HG02763 (cell line): ENCODE measurements at regions not wholly inside any gene's neighbourhood (a gene's known extent, or its start where the extent isn't known, plus 50 kb on each side); places are given as distances from the start of the nearest gene placed in this dataset.
A peak's percentile ranks its signal among the peaks of the same experiment; 100 is the strongest.

Experiments used
- ATAC-seq: cut with Tn5 transposase; IDR thresholded peaks from one replicate; pipeline ENCODE4 v1.9.1; 2021; ENCODE audit warnings: mild to moderate bottlenecking, moderate library complexity; ENCODE audit not compliant: unreplicated experiment

DNA sequence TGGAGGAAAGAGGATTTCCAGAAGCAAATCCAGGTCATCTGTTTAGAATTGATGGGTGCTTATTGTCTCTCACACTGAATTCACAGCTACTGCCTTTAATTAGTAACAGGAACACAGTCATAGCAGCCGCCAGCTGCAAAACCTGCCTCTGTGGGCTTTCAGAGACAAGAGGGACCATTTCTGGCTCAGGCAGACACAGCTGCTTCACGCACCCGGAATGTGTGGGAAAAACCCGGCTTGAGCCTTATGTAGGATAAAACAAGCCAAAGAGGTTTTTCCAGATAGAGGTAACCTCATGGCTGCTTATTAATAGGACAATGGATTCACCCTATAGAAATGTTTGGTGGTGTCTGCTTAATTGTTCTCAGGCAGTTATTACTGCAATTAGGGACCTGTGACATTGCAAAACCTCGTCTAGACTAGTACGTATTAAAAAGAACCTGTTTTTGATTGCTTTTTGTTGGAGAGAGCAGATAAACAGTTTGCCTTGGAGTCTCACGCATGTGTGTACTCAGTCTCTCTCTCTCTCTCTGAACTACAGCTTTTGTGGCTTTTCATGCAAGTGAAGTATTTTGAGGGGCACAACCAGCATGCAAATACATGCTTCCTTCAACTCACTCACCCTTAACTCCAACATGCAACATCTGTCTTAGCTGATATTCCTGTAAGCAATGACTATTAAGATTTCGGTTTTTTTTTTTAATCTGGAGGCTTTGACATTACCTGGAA lies 302.7 kb downstream of the PLK2 start:
- ATAC-seq: peak; percentile 61

DNA sequence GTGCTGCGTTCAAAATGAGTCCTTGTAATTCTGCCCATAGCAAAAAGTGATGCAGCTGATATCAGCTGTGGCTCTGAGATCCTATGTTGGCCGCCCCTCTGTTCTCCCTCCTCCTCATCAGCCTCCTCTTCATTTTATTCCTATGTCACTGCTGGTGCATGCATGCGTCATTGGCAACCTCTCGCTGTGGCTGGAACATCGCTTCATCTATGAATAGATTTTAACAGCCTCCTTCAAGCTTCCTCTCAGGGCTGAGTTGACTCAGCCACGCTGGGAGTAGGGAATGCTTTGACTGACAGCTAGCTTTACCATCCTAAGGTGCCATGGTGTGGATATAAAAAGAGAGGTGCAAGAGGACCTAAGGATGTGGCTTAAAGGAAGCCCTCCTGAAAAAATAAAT lies 303.5 kb downstream of the PLK2 start:
- ATAC-seq: no peak

DNA sequence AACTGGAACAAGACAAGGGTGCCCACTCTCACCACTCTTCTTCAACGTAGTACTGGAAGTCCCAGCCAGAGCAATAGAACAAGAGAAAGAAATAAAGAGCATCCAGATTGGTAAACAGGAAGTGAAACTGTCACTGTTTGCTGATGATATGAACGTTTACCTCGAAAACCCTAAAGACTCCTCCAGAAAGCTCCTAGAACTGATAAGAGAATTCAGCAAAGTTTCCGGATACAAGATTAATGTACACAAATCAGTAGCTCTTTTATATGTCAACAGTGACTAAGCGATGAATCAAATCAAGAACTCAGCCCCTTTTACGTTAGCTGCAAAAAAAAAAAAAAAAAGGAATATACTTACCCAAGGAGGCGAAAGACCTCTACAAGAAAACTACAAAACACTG lies 306.6 kb downstream of the PLK2 start:
- no peak for ATAC-seq

DNA sequence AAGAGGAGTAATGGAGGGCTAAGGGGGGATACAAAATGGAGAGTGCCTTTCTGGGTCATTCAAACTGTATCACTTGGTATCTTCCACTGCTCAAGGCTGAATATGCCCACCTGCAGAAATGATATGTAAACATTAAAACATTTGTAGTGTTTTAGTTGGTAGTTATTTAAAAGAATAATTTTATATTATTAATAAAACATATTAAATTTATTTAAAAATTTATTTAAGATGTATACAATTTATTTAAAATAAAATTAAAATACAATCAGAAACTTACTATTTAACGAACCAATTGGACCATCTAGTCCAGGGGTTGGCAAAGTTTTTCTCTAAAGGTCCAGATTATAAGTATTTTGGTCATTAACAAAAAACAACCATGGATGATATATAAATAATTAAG lies 308.5 kb downstream of the PLK2 start:
- ATAC-seq: no peak

DNA sequence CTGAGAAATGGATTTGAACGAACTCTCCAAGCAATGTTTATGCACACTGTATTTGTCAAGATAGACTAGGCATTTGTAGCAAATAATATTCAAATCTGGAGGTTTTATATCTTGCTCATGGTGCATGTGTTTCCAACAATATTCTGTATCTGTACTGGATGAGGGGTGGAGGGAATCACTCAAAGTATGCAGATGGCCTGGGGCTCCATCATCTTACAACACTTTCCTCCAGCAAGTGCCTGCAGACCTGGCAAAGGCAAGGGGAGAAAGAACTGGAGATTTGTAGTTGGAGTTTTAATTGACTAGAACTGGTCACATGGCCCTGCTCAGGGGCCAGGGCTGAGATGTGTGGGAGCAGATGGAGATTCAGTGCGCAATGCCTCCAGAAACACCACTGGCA lies 309.0 kb downstream of the PLK2 start:
- ATAC-seq: no peak

DNA sequence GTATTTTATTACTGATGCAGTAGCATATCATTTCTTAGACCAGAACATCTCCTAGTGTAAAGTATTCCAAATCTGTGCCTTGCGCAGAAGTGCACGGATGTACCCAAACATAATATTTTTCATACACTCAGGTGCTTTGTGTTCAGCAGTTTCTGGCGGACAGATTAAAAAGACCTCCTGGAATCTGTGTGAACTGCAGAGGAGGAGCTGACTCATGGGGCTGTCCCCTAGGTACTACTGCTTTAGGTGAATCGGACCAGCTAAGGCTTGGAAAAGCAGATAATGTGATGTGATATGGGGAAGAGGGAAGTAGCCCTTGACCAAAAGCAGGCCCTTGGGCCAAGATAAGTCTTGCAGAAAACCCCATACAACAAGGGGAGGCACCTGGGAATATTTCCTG lies 310.1 kb downstream of the PLK2 start:
- no peak for ATAC-seq

DNA sequence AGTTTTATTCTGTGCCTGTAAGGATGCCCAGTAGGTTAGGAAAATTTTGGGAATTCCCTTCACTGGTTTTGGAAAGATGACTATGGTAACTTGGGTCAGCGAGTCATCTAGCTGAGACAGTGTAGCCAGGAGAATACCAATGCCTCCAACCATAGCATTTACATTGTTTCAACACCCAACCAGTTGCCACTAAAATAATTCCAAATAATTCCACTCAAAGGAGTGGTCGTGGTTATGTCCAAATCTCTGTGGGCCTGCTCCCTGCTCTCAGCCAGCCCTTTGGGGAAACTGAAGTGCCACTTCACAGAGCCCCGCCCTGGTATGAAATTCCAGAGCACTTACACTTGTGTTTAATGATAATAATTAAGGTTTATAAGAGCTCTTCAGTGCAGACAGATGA lies 310.5 kb downstream of the PLK2 start:
- no peak for ATAC-seq

DNA sequence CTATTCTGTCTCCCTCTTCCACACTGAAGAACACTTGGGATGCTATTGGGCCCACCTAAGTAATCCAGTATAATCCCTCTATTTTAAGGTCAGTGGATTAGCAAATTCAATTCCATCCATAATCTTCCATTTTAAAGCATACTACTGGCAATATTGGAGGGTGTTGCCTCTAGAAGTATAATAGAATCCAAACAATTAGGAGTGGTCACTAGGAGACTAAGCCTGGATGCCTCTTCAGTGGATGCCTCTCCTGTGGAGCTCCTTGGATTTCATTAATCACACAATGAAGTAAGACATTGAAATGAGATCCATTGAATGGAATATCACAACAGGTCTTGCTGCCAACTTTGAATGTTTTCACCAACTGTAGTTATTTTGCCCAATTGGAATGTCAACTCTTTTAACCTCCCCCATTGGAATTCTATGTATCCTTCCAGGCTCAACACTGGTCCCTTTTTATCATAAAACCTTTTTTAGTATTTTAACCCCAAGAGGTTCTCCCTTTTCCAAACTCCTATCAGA lies 311.6 kb downstream of the PLK2 start:
- no peak for ATAC-seq

DNA sequence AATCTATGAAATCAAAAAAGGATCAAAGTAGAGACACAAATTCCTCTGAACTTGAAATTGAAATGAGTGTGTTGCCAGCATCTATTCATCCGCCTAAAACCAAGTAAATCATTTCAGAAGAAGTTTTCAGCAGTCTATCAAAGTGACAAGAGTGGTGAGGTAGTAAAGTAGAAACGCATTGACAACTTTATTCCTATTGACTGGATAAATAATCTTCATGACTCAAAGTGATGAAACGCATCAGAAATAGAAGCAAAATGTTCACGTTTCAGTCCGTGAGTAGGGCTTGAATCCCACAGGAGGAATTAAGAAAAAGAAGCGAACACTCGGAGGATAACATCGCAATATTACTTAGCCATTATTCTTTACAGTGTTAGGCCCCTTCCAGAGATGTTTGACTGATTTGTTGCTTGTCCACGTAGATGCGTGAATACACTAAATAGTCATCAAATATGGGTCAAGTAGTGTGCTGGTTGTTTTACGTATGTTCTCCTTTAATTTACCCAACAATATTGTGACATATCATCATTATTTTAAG lies 314.4 kb downstream of the PLK2 start:
- no peak for ATAC-seq

DNA sequence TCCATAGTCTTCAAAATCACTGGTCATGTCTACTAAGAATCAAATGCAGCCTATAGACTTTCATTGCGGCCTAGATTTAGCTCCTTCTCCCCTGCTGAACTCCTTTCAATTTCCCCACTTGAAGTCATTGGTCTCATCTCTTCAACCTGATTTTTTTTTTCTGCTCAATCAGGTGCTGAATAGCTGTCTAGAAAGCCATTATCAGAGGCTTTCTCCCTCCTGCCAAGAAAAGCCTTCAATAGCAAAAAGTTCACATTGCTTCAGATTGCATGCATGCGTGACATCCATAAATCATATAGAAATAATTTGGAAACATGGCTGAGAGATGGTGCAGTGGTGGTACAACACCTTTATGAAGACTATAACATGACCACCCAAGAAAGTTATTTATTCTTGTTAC lies 316.2 kb downstream of the PLK2 start:
- ATAC-seq: no peak

DNA sequence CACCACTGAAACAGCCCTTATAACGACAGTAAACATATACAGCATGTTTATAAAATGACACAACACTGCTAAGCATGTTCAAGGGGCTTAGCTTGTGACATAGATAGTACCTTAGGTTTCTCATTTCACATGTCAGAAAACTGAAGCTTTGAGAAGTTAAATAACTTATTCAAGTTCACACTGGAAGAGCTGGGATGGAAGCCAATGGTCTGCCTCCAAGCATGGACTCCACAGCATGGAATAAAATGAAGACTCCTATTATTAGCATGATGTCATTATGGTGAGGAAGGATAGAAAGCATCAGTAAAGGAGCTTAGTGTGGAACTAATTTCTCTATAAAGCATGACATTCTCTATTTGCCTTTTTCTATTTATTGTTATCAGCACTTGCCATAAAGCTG lies 316.7 kb downstream of the PLK2 start:
- ATAC-seq: no peak

DNA sequence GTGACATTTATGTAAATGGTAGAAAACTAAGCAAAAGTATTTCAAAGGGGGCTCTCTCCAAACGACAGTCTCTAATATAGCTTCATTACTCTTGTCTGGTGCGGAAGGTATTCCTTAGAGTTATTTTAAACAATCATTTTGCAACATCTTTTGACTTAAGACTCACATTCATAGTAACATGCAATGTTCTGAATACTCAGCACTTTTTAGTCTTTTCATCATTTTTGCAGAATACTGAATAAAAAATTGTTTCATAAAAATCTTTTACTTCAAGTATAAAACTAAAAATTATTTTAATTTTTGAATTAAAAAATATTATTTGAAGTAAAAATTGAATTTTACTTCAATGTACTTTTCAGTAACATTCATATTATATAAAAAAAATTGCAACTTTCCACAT lies 321.1 kb downstream of the PLK2 start:
- ATAC-seq: no peak

DNA sequence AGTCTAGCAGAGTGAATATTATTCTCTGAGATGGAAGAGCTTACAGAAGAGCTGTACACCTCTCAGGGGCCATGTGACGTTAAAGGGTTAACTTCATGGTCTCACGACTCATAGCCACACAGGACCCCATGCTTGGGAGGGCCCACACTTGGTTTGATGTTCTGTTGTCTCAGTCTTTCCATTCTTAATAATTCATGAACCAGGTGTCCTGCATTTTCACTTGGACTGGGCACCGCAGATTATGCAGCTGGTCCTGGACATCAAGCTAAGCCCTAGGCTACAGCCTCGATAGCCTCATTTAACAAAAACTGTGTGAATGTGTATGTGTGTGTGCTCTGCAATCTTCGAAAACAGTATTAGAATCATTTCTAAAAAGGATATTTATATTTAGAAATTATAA lies 323.5 kb downstream of the PLK2 start:
- no peak for ATAC-seq

DNA sequence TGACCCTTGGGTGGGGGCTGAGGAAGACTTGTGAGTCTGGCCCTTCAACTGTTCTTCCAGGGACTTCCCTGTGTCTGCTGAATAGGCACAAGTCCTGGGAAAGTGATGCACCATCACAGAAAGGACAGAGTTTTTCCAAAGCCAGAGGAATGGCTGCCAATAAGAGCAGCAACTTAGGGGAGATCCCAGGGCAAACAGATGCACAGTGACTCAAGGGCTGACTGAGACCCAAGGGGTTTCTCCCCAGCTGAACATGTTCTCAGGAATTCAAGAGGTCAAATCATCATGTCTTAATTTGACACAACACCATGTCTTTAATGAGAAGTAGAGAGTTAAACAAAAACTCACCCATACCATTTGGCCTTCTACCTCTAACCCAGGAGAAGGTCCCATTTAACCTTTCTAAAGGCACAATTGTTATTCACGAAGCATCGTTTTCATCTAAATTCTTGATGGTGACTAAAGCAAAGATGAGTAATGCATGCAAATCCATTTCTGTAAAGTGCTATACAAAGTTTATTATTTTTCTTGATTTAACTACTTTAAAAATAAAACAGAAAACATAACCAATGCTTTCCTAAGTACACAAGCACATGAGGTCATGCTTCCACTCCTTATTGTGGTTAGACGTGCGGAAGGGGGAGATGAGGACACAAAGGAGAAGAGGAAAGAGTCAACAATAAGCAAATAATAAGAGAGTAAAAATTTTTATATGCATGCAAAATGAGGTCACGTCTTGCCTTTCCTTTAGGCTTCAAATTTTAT lies 324.1 kb downstream of the PLK2 start:
- no peak for ATAC-seq

DNA sequence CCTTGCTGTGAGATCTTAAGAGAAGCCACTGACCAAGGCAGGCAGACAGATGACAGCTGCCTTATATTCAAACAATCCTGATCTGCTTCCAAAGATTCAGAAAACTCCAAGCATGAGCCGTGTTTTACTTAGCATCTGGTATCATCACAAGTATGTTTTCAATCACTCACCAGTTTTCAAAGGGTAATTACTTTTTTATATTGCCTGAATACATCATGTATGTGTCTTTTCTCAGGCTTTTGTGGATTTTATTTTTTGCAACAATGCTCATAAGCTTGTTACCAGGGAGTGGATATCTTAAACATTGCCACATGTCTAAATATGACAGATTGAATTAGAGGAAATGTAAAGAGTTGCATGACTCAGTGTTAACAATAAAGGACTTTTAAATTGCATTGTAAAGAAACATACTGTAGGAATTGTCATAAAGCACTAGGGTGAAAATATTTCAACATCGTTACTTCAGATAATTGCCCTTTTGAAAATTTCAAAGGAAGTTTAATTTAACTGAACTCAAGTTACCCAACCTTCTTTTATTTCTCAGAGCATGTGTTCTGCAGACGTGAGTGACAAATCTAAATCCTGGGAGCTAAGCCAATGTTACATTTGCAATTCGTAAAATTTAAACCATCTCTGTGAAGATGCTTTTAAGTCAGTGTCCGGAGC lies 326.1 kb downstream of the PLK2 start:
- no peak for ATAC-seq

DNA sequence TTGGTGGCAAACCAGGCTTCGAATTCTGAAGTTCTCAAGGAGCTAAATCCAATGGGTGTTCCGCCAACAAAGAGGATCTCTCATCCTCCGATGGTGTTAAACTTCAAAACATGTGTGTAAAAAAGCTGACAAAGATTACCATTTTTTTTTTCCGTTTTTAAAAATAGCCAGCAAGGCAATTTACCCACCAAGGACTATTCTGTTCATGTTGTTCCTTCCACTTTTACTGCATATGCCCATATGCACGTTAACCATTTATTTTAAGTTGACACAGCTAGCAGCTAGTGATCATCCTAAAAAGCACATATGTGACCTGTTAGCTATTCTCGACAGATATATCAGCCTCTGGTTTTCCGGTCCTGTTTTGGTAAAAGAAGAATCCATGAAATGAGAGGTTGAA lies 326.7 kb downstream of the PLK2 start:
- ATAC-seq: no peak

DNA sequence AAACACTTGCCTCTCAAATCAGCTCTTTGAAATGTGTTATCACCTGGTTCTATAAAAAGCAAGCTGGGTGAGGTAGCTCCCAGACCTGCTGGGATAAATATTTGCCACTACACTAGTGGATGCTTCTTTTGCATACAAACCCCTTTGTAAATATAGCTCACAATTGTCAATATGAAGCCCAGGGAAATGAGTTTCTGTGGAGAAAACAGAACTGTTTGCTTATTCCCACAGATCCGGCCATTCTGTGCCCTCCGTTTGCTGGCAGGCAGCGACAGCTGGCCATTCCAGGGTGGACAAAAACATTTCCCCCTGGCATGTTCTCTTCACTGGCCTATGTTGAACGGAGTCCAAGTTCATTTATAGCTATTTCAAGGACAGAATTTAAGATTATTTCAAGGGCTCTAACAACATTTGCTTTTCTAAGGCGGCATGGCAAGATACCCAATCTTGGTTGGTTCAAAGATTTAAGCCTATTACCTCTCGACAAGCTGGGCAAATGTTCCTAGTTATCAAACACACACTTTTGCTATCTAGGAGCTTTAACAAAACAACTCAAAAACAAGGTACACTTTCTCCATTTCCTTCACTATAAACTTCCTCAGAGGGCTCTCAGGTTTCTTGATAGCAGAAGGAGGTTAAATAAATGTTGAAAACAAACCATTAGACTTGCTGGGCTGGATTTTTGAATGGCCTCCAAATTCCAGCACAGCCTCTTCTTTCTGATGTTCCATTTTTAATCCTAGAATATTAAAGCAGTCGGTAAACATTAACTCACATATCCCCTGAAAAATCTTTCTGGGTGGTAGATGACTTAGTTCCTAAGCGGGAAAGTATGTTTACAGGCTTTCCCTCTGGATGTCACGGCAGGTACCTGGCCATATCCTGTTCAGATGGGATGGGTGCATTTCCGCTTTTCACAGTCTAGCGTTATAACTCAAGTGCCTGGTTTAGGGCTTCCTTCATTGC lies 332.3 kb downstream of the PLK2 start:
- no peak for ATAC-seq

DNA sequence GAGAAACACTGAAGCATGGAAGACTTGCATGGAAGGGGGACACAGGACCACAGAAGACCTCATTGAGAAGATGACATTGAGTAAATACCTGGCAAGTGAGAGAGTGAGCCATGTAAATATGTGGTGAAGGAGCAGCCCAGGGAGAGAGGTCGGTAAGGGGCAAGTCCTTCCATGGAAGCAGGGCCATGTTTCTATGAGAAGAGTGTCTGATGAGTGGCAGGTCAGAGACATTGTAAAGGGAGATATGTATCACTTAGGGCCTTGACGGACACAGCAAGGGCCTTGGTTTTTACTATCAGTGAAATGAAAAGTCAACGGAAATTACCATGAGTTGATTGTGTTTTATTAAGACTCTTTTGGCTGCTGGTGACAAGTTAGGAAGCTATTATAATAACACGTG lies 336.4 kb downstream of the PLK2 start:
- no peak for ATAC-seq

DNA sequence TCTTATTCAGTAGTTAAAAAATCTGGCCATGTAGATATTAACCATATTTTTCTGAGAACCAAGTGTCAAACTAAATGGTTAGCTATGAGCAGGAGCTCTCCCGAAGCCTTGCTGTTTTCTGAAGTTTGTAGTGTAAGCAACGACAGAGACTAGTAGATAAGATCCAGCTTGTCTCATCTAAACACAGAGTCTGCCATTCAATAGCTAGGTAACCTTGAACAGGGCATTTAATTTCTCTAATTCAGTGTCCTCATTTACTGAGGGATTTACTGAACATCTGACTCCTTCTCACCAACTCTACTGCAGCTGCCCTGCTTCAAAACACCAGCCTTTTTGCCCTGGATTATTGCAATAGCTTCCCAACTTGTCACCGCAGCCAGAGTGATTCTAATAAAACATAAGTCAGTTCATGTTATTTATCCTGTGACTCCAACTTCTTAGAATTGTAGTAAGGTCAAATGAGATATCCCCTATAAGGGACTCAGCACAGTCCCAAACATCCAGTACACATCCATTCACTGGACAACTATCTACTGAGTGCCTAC lies 337.0 kb downstream of the PLK2 start:
- ATAC-seq: no peak

DNA sequence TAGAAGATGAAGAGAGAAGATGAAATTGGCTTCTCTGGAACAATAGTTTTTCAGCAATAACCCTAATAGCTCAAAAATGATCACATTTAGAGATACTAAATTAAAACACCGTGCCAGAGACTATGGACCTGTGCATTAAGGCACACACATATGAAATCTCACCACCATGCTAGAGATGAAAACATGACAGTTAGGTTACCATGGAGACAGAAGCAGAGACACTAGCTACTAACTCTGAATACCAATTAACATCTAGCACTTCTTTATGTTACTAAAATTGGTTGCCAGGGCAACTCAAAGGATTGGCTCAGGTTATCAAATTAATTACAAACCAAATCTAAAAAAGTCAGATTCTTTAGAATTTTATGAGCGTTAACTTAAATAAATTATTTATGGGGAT lies 337.7 kb downstream of the PLK2 start:
- ATAC-seq: no peak
